HK-2 (cell line): ENCODE measurements at regions not wholly inside any gene's neighbourhood (a gene's known extent, or its start where the extent isn't known, plus 50 kb on each side); places are given as distances from the start of the nearest gene placed in this dataset.

Experiments
- DNase-seq: peaks from one replicate; pipeline ENCODE4 v3.0.0-alpha.2; 2018; ENCODE audit not compliant: unreplicated experiment

DNA sequence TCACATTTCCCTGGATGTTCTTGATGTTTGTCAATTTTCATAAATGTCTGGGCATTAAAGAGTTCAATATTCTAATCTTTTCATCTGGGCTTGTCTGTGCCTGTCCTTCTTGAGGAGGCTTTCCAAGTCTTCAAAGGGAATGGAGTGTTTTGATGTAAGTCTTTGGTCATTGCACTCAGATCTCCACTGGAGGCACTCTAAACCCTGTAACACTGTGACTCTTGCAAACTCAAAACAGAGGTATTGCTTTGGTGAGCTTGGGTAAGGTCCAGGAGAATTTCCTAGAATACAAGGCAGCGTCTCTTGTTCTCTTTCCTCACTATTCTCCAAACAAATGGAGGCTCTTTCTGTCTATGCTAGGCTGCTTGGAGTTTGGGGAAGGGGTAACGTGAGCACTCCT, 1118.1 kb upstream of the PABPC4L start:
- no peak for DNase-seq

DNA sequence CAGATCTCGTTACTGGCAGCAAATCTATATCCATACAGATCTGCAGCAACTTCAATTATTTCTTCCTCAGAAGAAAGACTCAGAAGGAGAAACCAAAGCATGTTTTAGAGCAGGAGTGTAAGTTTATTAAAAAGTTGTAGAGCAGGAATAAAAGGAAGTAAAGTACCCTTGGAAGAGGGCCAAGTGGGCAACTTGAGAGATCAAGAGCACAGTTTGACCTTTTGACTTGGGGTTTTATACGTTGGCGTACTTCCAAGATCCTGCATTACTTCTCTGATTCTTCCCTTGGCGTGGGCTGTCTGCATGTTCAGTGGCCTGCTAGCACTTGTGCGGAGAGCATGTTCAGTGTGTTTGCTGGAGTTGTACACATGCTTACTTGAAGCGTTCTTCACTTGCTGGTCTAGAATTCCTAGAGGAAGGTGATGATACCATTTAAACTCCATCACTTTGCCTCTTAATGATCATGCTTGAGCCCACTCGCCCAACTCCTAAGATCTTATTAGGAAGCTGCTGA, 1114.7 kb upstream of the PABPC4L start:
- no peak for DNase-seq

DNA sequence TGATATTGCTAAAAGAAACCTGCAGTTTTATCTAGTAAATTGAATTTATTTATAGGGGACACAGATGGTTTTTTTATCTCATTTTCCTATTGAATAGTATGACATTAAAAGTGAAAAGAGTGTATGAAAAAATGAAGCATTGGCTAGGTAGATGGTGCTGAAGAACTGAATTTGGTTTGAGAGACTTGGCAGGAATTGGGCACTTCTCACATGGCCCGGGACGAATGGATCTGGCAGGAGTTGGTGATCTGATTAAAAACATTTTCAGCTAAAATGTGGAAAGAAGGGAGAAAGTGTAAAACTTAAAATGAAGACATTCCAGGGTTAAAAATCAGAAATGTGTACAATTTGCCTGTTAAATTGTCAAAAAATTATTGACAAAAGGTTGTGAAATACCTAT, 1088.5 kb upstream of the PABPC4L start:
- DNase-seq: no peak

DNA sequence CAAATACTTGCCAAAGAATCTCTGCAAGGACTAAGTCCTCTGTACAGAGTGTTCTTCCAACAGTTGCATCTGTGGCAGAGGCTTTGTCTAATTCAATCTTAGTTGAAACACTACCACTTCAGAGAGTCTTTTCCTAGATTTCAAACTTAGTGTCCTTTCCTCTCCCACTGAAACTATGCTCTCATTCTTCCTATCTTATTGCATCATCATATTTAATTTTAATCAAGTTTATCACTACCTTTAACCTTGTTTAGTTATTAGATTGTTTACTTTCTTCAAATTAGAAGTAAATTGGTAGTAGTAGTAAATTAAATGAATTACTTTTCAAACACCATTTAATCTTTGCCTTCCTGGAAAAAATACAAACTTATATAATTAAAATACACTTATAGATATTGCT, 1082.3 kb upstream of the PABPC4L start:
- DNase-seq: no peak

- no peak for DNase-seq
These were observed 1081.1 kb upstream of the PABPC4L start for GRCh38 chr4:135282676-135283075.

- no peak for DNase-seq
These were observed 1079.6 kb upstream of the PABPC4L start for GRCh38 chr4:135281230-135281629.

GRCh38 chr4:135277980-135278315, 1076.4 kb upstream of the PABPC4L start:
- no peak for DNase-seq

DNA sequence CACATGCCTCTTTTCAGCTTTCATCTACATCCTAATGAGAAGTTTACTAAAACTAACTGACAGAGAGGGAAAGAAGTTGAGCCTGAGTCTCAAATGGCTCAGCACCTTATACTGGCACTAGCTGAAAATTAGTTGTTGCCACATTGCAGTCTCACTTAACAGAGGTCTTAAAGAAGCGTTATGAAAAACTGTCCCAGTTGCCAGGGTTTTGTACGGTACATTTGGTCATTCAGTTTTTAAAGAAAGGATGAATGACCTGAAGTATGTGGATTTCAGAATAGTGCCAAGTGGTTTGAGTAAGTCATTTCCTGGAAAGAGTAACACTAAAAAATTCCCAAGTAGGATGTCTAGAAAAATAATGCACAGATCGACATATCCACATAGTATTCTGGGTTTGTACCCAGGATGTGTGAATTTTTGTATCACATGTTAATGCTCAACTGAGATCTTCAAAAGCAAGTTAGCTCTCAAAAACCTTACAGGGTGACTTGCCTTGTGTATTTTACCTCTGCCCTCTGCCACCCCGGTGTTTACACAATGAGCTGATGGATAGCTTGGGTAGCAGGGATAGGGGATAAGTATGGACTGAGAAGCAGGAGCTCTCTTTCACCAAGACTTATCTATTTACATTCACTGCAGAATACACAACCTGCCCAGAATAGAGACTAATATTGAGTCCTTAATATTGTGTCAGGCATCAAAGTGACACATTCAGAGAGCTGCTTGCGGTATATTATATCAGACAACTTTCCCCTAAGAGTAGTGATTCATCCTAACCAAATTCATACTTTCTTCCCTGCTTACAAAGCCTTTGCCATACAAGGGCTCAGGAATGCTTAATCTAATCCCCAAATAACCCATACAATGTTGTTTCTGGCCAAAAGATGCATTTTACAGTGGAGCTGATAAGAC, 1075.7 kb upstream of the PABPC4L start:
- no peak for DNase-seq

DNA sequence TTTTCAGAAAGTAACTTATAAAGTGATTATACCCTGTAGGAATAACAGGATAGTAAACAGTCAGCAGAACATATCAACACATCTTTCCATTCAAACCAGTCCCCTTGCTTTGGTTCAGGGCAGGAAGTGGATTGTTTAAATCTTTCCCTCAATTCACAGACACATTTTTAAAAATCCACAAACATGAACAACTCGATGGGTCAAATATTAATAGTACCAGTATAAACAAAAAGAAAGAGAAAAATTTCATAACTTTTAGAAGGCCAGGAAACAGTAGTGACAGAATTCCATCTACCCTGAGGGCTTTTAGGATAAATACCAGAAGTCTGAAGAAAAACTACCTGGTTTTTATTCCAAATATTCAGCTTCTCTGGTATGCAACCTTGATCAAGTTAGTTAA, 1072.8 kb upstream of the PABPC4L start:
- no peak for DNase-seq

- DNase-seq: no peak
These were observed 1067.7 kb upstream of the PABPC4L start for GRCh38 chr4:135269125-135269890.

DNA sequence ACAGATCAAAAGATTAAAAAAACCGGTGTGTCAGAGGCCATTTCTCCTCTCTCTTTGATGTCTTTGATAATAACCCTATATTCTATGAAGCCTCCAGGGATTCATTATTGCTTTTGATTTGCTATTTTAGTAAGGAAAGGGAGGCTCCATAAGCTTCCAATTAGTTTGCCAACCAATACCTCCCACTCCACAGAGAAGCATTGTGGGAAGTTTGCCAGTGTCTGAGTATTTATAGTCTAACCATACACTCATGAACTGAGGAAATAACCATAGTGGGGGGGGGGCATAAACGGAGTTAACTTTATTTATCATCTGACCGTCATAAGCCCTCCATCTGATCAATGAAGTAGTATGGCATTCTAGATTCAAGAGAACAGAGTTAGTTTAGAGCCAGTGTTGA, 1066.8 kb upstream of the PABPC4L start:
- no peak for DNase-seq

GRCh38 chr4:135267148-135267865, 1065.7 kb upstream of the PABPC4L start:
- no peak for DNase-seq

- no peak for DNase-seq
These were observed 1054.5 kb upstream of the PABPC4L start for GRCh38 chr4:135256111-135256510.

- no peak for DNase-seq
These were observed 1048.5 kb upstream of the PABPC4L start for GRCh38 chr4:135250040-135250439.

- DNase-seq: no peak
These were observed 1047.4 kb upstream of the PABPC4L start for GRCh38 chr4:135249024-135249423.

GRCh38 chr4:135244696-135245095, 1043.1 kb upstream of the PABPC4L start:
- DNase-seq: no peak

DNA sequence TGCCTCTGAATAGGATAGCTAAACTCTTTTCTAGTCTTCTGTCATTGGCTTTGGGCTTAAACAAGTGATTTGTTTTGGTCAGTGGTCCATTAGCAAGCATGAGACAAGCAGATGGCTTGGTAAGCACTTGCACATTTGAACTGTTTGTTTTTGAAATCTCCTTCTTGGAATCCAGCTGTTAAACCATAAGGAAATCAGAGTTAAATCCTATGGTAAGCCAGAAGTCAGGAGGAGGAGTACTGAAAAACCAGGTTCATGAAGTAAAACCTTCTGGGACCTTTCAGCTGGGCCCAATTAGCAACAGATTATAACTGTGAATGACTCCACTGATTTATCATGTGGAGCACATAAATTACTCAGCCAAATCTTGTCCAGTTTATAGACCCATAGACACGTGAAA, 1042.5 kb upstream of the PABPC4L start:
- no peak for DNase-seq

- DNase-seq: no peak
These were observed 1039.2 kb upstream of the PABPC4L start for GRCh38 chr4:135240796-135241195.

DNA sequence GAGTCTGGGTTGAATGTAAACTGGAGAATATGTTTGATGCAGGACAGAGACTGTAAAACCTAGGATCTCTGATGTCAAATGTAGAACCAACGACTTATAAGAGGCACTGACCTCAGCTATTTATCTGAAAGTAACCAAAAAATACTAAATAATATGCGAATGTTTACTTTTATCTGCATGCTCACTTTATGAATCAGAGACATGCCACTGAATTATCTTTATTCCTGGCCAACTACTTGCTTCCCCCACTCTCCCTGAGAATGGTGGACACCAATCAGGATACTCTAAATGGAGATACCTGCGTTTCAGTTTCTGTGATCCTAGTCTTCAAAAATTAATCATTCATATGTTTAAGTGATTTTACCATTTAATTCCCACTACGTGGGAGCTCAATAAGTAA, 1038.4 kb upstream of the PABPC4L start:
- DNase-seq: no peak

DNA sequence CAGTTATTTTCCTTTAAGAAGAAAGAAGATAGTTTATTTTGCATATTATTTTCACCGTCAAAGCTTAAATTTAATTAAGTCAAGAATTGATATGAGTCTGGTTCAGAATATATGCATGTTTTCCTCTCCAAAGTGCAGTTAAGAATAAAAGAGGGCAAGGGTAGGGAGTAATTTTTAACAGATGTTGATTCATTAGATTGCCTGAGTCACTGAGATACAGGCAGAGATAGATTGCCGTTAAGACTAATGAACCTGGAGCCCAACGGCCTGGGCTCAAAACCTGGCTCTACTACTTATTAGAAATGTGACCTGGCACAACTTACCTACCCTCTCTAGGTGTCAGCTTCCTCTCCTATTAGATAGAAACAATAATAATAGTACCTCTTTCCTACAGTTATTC, 1037.4 kb upstream of the PABPC4L start:
- no peak for DNase-seq

GRCh38 chr4:135236048-135236447, 1034.5 kb upstream of the PABPC4L start:
- DNase-seq: no peak

DNA sequence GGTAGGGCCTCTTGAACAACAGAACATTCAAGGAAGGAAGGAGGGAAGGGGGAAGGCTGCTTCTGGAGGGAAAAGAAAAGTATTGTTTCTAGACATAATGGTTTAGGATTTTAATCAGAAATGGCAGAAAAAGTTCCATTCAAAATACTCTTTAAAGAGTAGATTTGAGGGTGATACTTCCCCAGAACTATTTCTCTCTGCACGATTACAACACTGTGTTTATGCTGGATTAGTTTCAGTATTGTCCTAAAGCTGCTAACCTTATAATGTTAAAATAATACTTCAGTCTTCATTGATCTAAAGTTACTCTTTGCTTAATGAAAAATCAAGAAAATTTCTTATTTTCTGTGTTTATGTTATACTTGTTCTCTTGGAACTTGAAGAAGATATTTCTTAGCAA, 1026.3 kb upstream of the PABPC4L start:
- no peak for DNase-seq
